ENCODE measurements at regions not wholly inside any gene's neighbourhood (a gene's known extent, or its start where the extent isn't known, plus 50 kb on each side); places are given as distances from the start of the nearest gene placed in this dataset.

GRCh38 chr16:50455288-50455845 is 86.6 kb upstream of the BRD7 start:
- TF ChIP-seq CTCF (conservative IDR thresholded peaks at IDR 0.05; ENCODE audit: low read depth, low read length) (no peak), EZH2 (IDR thresholded peaks at IDR 0.05; ENCODE audit: borderline replicate concordance, low read depth, low read length, poor library complexity, severe bottlenecking) (no peak)
